HCEC 1CT (cell line): ENCODE measurements at regions not wholly inside any gene's neighbourhood (a gene's known extent, or its start where the extent isn't known, plus 50 kb on each side); places are given as distances from the start of the nearest gene placed in this dataset.
A peak's percentile ranks its signal among the peaks of the same experiment; 100 is the strongest.
"Not testable (repeated sequence)": the region's sequence is repeated elsewhere in the genome, so short reads cannot be mapped to it uniquely, and the experiment has no call there.

Source experiments
- DNase-seq: peaks from one replicate; pipeline ENCODE4 v3.0.0-alpha.2; 2017

GRCh38 chr3:112765531-112765930 is 81.1 kb downstream of the CD200R1L start:
- DNase-seq: no peak

GRCh38 chr3:112763258-112763657 is 83.4 kb downstream of the CD200R1L start:
- DNase-seq: no peak

- peak; percentile 59 for DNase-seq
Measured at GRCh38 chr3:112761062-112761638, 85.5 kb downstream of the CD200R1L start.

- DNase-seq: no peak
Measured at GRCh38 chr3:112759681-112760080, 87.0 kb downstream of the CD200R1L start.

GRCh38 chr3:112759210-112759609 is 87.5 kb downstream of the CD200R1L start:
- DNase-seq: no peak

GRCh38 chr3:112757197-112757596 is 89.5 kb downstream of the CD200R1L start:
- DNase-seq: no peak

GRCh38 chr3:112755845-112756613 is 90.6 kb downstream of the CD200R1L start:
- DNase-seq: no peak

- not testable (repeated sequence) for DNase-seq
Measured at GRCh38 chr3:112755046-112755445, 91.6 kb downstream of the CD200R1L start.

GRCh38 chr3:112751564-112752512 is 94.8 kb downstream of the CD200R1L start:
- no peak for DNase-seq

- no peak for DNase-seq
Measured at GRCh38 chr3:112751061-112751460, 95.6 kb downstream of the CD200R1L start.

- no peak for DNase-seq
Measured at GRCh38 chr3:112747624-112748023, 99.0 kb downstream of the CD200R1L start.

GRCh38 chr3:112746675-112747280 is 99.9 kb downstream of the CD200R1L start:
- peak; percentile 52 for DNase-seq

- DNase-seq: no peak
Measured at GRCh38 chr3:112745567-112746248, 101.0 kb downstream of the CD200R1L start.

GRCh38 chr3:112744825-112745566 is 101.7 kb downstream of the CD200R1L start:
- DNase-seq: no peak

- no peak for DNase-seq
Measured at GRCh38 chr3:112744106-112744505, 102.6 kb downstream of the CD200R1L start.

GRCh38 chr3:112742934-112743333 is 102.0 kb upstream of the CCDC80 start:
- DNase-seq: no peak

- DNase-seq: no peak
Measured at GRCh38 chr3:112741983-112742382, 101.0 kb upstream of the CCDC80 start.

- no peak for DNase-seq
Measured at GRCh38 chr3:112740835-112741234, 99.9 kb upstream of the CCDC80 start.

- DNase-seq: no peak
Measured at GRCh38 chr3:112739252-112739965, 98.5 kb upstream of the CCDC80 start.

GRCh38 chr3:112738366-112738765 is 97.4 kb upstream of the CCDC80 start:
- peak; percentile 18 for DNase-seq
